ENCODE measurements at regions not wholly inside any gene's neighbourhood (a gene's known extent, or its start where the extent isn't known, plus 50 kb on each side); places are given as distances from the start of the nearest gene placed in this dataset.

DNA sequence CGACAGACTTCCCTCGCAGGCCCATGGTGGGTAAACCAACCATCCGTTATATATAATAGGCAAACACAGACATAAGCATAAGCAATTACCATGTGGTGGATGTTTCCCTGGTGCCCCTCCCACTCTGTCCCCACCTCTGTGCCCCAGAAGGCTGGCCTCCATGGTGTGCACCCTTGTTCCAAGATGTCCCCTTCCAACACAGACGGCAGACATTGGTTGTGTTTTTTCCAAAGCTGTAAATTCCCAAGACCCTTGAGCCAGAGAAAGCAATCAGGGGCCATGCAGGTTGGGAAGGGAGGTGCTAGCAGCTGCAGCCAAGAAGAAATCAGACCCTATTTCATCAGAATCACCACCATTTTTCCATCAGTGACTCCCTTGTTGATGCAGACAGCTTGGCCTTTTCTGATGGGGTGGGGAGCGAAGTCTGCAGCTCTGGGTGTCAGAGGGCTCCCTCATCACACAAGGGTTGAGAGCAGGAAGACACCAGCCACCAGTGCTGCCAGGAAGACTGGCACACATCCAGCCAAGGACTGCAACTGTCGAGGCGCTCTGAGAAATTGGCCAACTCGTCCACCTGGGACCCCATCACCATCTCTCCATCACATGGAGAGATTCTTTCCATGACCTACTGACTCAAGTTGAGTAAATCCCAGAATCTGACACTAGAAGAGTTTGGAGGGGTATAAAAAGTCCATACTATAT lies 86.8 kb upstream of the CHST15 start:
- Histone ChIP-seq H3K9me3 (ENCODE audit: control insufficient read depth, insufficient read depth, low read depth, low read length) (no peaks in the 10 kb centered on the region), H3K36me3 (ENCODE audit: control insufficient read depth in 2 of 2, insufficient read depth in 1 of 2, low read length in 2 of 2) (no peaks in the 10 kb centered on the region), H3K4me1 (ENCODE audit: control insufficient read depth, insufficient read depth, low read length) (no peaks in the 10 kb centered on the region), H3K27ac (ENCODE audit: extremely low read depth, low read depth, low read length) (no peak overlapping the region), H3K4me3 (ENCODE audit: low read depth, low read length) (no peak overlapping the region)
- TF ChIP-seq BCL11A (tag by site-specific recombination; IDR thresholded peaks at IDR 0.05; ENCODE audit: low read depth) (no peak), ZNF621 (tag by site-specific recombination; IDR thresholded peaks at IDR 0.05) (no peak), ZFP37 (tag by site-specific recombination; IDR thresholded peaks at IDR 0.05) (no peak), ZNF777 (tag by site-specific recombination; IDR thresholded peaks at IDR 0.05; ENCODE audit: borderline replicate concordance) (no peak), EGR2 (tag by site-specific recombination; IDR thresholded peaks at IDR 0.05; ENCODE audit: low read depth) (no peak), ZNF155 (tag by site-specific recombination; IDR thresholded peaks at IDR 0.05) (no peak), YY1 (tag by site-specific recombination; IDR thresholded peaks at IDR 0.05) (no peak), ZNF791 (tag by site-specific recombination; IDR thresholded peaks at IDR 0.05) (no peak), ZNF211 (tag by site-specific recombination; IDR thresholded peaks at IDR 0.05; ENCODE audit: low read depth) (no peak)
- TF ChIP-seq, protein P1, sequence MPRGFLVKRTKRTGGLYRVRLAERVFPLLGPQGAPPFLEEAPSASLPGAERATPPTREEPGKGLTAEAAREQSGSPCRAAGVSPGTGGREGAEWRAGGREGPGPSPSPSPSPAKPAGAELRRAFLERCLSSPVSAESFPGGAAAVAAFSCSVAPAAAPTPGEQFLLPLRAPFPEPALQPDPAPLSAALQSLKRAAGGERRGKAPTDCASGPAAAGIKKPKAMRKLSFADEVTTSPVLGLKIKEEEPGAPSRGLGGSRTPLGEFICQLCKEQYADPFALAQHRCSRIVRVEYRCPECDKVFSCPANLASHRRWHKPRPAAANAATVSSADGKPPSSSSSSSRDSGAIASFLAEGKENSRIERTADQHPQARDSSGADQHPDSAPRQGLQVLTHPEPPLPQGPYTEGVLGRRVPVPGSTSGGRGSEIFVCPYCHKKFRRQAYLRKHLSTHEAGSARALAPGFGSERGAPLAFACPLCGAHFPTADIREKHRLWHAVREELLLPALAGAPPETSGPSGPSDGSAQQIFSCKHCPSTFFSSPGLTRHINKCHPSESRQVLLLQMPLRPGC (tag by site-specific recombination; IDR thresholded peaks at IDR 0.05), result no peak
- TF ChIP-seq, protein P2, sequence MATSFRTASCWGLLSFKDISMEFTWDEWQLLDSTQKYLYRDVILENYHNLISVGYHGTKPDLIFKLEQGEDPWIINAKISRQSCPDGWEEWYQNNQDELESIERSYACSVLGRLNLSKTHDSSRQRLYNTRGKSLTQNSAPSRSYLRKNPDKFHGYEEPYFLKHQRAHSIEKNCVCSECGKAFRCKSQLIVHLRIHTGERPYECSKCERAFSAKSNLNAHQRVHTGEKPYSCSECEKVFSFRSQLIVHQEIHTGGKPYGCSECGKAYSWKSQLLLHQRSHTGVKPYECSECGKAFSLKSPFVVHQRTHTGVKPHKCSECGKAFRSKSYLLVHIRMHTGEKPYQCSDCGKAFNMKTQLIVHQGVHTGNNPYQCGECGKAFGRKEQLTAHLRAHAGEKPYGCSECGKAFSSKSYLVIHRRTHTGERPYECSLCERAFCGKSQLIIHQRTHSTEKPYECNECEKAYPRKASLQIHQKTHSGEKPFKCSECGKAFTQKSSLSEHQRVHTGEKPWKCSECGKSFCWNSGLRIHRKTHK (tag by site-specific recombination; IDR thresholded peaks at IDR 0.05), result no peak
- TF ChIP-seq, protein P3, sequence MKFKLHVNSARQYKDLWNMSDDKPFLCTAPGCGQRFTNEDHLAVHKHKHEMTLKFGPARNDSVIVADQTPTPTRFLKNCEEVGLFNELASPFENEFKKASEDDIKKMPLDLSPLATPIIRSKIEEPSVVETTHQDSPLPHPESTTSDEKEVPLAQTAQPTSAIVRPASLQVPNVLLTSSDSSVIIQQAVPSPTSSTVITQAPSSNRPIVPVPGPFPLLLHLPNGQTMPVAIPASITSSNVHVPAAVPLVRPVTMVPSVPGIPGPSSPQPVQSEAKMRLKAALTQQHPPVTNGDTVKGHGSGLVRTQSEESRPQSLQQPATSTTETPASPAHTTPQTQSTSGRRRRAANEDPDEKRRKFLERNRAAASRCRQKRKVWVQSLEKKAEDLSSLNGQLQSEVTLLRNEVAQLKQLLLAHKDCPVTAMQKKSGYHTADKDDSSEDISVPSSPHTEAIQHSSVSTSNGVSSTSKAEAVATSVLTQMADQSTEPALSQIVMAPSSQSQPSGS (tag by site-specific recombination; IDR thresholded peaks at IDR 0.05; ENCODE audit: low read depth), result no peak
- TF ChIP-seq, protein P4, sequence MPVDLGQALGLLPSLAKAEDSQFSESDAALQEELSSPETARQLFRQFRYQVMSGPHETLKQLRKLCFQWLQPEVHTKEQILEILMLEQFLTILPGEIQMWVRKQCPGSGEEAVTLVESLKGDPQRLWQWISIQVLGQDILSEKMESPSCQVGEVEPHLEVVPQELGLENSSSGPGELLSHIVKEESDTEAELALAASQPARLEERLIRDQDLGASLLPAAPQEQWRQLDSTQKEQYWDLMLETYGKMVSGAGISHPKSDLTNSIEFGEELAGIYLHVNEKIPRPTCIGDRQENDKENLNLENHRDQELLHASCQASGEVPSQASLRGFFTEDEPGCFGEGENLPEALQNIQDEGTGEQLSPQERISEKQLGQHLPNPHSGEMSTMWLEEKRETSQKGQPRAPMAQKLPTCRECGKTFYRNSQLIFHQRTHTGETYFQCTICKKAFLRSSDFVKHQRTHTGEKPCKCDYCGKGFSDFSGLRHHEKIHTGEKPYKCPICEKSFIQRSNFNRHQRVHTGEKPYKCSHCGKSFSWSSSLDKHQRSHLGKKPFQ (tag by site-specific recombination; IDR thresholded peaks at IDR 0.05), result no peak
- POLR2A ChIA-PET, result no interaction called here
- CTCF ChIA-PET, result interaction anchor here (1.0 kb wide), 1 partner anchor 185 kb away, joined by 4 read pairs; no protein-coding TSS in a partner anchor

DNA sequence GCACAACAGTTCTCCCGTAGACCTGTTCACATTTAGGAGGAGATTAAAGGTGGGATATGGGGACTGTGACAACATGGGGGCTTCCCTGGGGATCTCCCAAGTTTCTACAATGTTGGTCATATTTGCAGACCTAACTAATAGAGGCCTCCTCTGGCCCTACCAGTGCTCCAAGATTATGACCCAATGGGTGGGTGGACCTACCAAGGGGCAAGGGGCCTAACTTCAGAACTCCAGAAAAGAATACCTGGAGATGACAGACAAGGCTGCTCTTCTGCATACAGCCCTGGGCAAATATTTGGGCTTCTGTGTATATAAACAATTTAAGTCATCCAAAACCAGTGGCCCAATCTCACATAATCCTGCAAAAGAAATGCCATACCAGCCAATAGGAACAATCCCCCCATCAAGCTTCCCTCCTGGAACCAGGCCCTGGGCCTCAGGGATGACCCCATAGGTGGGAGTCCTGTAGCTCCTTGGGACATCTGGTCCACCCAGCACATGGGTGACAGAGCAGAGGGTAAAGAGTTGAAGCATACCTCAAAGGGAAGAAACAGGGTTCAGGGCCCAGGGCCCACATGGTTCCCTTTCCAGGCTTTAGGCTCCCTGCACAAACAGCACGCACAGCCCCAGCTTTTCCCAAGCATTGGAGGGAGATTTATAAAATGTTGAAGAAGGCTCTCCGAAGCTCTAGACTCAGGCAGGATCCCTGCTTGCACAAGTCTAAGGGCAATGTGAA lies 86.1 kb upstream of the CHST15 start:
- Histone ChIP-seq H3K27ac (ENCODE audit: extremely low read depth, low read depth, low read length) (no peak overlapping the region), H3K36me3 (ENCODE audit: control insufficient read depth in 2 of 2, insufficient read depth in 1 of 2, low read length in 2 of 2) (no peaks in the 10 kb centered on the region), H3K4me3 (ENCODE audit: low read depth, low read length) (no peak overlapping the region), H3K4me1 (ENCODE audit: control insufficient read depth, insufficient read depth, low read length) (no peaks in the 10 kb centered on the region), H3K9me3 (ENCODE audit: control insufficient read depth, insufficient read depth, low read depth, low read length) (no peaks in the 10 kb centered on the region)
- POLR2A ChIA-PET, result no interaction called here
- CTCF ChIA-PET, result interaction anchor here (1.0 kb wide), 1 partner anchor 185 kb away, joined by 4 read pairs; no protein-coding TSS in a partner anchor
- TF ChIP-seq SP7 (tag by site-specific recombination; IDR thresholded peaks at IDR 0.05) (no peak), REPIN1 (tag by site-specific recombination; IDR thresholded peaks at IDR 0.05; ENCODE audit: low read depth) (no peak), ZNF174 (tag by site-specific recombination; IDR thresholded peaks at IDR 0.05) (no peak), YY1 (tag by site-specific recombination; IDR thresholded peaks at IDR 0.05) (no peak), ZNF211 (tag by site-specific recombination; IDR thresholded peaks at IDR 0.05; ENCODE audit: low read depth) (no peak), ZNF549 (tag by site-specific recombination; IDR thresholded peaks at IDR 0.05) (no peak), ZNF248 (tag by site-specific recombination; IDR thresholded peaks at IDR 0.05) (no peak), KLF8 (tag by site-specific recombination; IDR thresholded peaks at IDR 0.05) (no peak), ZNF623 (tag by site-specific recombination; IDR thresholded peaks at IDR 0.05) (no peak)
- TF ChIP-seq, protein P5, sequence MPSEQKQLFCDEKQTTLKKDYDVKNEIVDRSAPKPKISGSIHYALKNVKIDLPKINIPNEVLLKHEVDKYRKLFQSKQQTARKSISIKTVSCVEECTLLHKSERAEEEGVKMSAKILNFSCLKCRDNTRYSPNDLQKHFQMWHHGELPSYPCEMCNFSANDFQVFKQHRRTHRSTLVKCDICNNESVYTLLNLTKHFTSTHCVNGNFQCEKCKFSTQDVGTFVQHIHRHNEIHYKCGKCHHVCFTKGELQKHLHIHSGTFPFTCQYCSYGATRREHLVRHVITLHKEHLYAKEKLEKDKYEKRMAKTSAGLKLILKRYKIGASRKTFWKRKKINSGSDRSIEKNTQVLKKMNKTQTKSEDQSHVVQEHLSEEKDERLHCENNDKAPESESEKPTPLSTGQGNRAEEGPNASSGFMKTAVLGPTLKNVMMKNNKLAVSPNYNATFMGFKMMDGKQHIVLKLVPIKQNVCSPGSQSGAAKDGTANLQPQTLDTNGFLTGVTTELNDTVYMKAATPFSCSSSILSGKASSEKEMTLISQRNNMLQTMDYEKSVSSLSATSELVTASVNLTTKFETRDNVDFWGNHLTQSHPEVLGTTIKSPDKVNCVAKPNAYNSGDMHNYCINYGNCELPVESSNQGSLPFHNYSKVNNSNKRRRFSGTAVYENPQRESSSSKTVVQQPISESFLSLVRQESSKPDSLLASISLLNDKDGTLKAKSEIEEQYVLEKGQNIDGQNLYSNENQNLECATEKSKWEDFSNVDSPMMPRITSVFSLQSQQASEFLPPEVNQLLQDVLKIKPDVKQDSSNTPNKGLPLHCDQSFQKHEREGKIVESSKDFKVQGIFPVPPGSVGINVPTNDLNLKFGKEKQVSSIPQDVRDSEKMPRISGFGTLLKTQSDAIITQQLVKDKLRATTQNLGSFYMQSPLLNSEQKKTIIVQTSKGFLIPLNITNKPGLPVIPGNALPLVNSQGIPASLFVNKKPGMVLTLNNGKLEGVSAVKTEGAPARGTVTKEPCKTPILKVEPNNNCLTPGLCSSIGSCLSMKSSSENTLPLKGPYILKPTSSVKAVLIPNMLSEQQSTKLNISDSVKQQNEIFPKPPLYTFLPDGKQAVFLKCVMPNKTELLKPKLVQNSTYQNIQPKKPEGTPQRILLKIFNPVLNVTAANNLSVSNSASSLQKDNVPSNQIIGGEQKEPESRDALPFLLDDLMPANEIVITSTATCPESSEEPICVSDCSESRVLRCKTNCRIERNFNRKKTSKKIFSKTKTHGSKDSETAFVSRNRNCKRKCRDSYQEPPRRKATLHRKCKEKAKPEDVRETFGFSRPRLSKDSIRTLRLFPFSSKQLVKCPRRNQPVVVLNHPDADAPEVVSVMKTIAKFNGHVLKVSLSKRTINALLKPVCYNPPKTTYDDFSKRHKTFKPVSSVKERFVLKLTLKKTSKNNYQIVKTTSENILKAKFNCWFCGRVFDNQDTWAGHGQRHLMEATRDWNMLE (tag by site-specific recombination; conservative IDR thresholded peaks at IDR 0.05; ENCODE audit: low read depth), result no peak

Measured in HEK293 (cell line).